22Rv1 (cell line): ENCODE measurements at regions not wholly inside any gene's neighbourhood (a gene's known extent, or its start where the extent isn't known, plus 50 kb on each side); places are given as distances from the start of the nearest gene placed in this dataset.

Experiments
- CTCF ChIP-seq: fragments of 450-650 bp; IDR thresholded peaks from 2 replicates; pipeline ENCODE4 v1.5.1; 2017; ENCODE audit warnings: mild to moderate bottlenecking
- ZFX ChIP-seq: fragments of 450-650 bp; IDR thresholded peaks from 2 replicates; pipeline ENCODE4 v1.6.1; 2017; ENCODE audit warnings: antibody characterized with exemption, borderline replicate concordance

GRCh38 chr2:53493210-53493609 is 274.4 kb upstream of the CHAC2 start:
- no peak for TF ChIP-seq CTCF
- TF ChIP-seq ZFX, result no peak
